Right cardiac atrium (tissue), 5 donors: ENCODE measurements at regions not wholly inside any gene's neighbourhood (a gene's known extent, or its start where the extent isn't known, plus 50 kb on each side); places are given as distances from the start of the nearest gene placed in this dataset.

Experiments
- ATAC-seq, 2 donors: fragments of 200-7000 bp; cut with Tn5 transposase; one replicate each; pipeline versions ENCODE4 v1.8.0 to v1.9.1; 2020; ENCODE audit warnings: moderate library complexity in 2 of 2, mild to moderate bottlenecking in 1 of 2
- DNase-seq, 3 donors: peaks; one replicate each; pipeline ENCODE4 v3.0.0-alpha.2; 2020
- H3K27ac ChIP-seq: one replicate; pipeline ENCODE4 v1.5.1; 2013; ENCODE audit warnings: mild to moderate bottlenecking, low read length, control low read depth, moderate library complexity
- H3K27me3 ChIP-seq: one replicate; pipeline ENCODE4 v1.6.1; 2013; ENCODE audit not compliant: control insufficient read depth, insufficient read depth
- H3K4me1 ChIP-seq: one replicate; pipeline ENCODE4 v1.6.1; 2013; ENCODE audit warnings: low read length; ENCODE audit not compliant: control insufficient read depth, insufficient read depth
- H3K4me3 ChIP-seq: one replicate; pipeline ENCODE4 v1.5.1; 2013; ENCODE audit warnings: low read length, control low read depth
- H3K9me3 ChIP-seq: one replicate; pipeline ENCODE4 v1.6.1; 2013; ENCODE audit warnings: low read length; ENCODE audit not compliant: control insufficient read depth
- WGBS: extraction: QIAGEN DNeasy Blood & Tissue Kit; methylation state at CpG from one replicate; pipeline ENCODE4 v1.1.7; 2013; 5-methylcytosine and 5-hydroxymethylcytosine counted together
- intact Hi-C, 4 donors: fragments of 100-400 bp; cut with DNase I; formaldehyde crosslinking; loops; one replicate each; pipeline versions ENCODE4 v1.11.0 to v1.14.0; 2022 to 2023
- donor health status: healthy with polysubstance abuse.
- donor health status: DM: no; HTN: yes; CAD: no.
- donor health status: DM: no; HTN: no; CAD: no.
- donor health status: DM: no; HTN: yes; CAD: no; lungs with severe emphysema.
- donor health status: DM: yes; HTN: yes; CAD: no.

GRCh38 chr1:88053065-88053464 lies 631.0 kb upstream of the PKN2 start:
- WGBS = 75% methylated on average over 2 of the region's 2 CpGs
- H3K27me3 ChIP-seq = no peaks in the 10 kb centered on the region
- H3K9me3 ChIP-seq = no peaks in the 10 kb centered on the region
- ATAC-seq = no peak
- H3K27ac ChIP-seq = no peak overlapping the region
- no peak for DNase-seq
- H3K4me1 ChIP-seq = no peaks in the 10 kb centered on the region
- intact Hi-C loops = no loop called here
- H3K4me3 ChIP-seq = no peak overlapping the region

- H3K4me3 ChIP-seq = no peak overlapping the region
- intact Hi-C loops = no loop called here
- H3K4me1 ChIP-seq = no peaks in the 10 kb centered on the region
- 79% methylated on average over 3 of the region's 3 CpGs for WGBS
- H3K27ac ChIP-seq = no peak overlapping the region
- DNase-seq = no peak
- no peaks in the 10 kb centered on the region for H3K9me3 ChIP-seq
- ATAC-seq = no peak
- no peaks in the 10 kb centered on the region for H3K27me3 ChIP-seq
Measured at GRCh38 chr1:88056881-88057280, 627.2 kb upstream of the PKN2 start.

GRCh38 chr1:88058205-88058604 lies 625.9 kb upstream of the PKN2 start:
- H3K4me3 ChIP-seq = no peak overlapping the region
- H3K9me3 ChIP-seq = no peaks in the 10 kb centered on the region
- H3K27ac ChIP-seq = no peak overlapping the region
- intact Hi-C loops = no loop called here
- DNase-seq (no peak), ATAC-seq (no peak)
- H3K27me3 ChIP-seq = no peaks in the 10 kb centered on the region
- WGBS = 62% methylated on average over 2 of the region's 2 CpGs
- no peaks in the 10 kb centered on the region for H3K4me1 ChIP-seq

GRCh38 chr1:88060112-88060673 lies 623.9 kb upstream of the PKN2 start:
- H3K4me3 ChIP-seq = no peak overlapping the region
- WGBS = 80% methylated on average over 1 of the region's 1 CpG
- intact Hi-C loops = loop anchor here (10.0 kb wide), 2 partner anchors 735 to 765 kb away; partner anchors contain the start of gene LMO4 (in 3 of the 4)
- DNase-seq (no peak), ATAC-seq (no peak)
- H3K4me1 ChIP-seq = no peaks in the 10 kb centered on the region
- no peaks in the 10 kb centered on the region for H3K9me3 ChIP-seq
- H3K27ac ChIP-seq = no peak overlapping the region
- H3K27me3 ChIP-seq = no peaks in the 10 kb centered on the region

- H3K27ac ChIP-seq = no peak overlapping the region
- H3K4me3 ChIP-seq = no peak overlapping the region
- DNase-seq = peak in 2 of 3 donors; percentile 56 to 63
- ATAC-seq = peak; percentile 57 to 86
- no peaks in the 10 kb centered on the region for H3K27me3 ChIP-seq
- no peaks in the 10 kb centered on the region for H3K4me1 ChIP-seq
- no peaks in the 10 kb centered on the region for H3K9me3 ChIP-seq
- 55% methylated on average over 3 of the region's 3 CpGs for WGBS
- intact Hi-C loops = loop anchor here (10.0 kb wide), 2 partner anchors 736 to 766 kb away; partner anchors contain the start of gene LMO4 (in 3 of the 4)
Measured at GRCh38 chr1:88060750-88061491, 623.2 kb upstream of the PKN2 start.

- Histone ChIP-seq H3K4me3 (no peak overlapping the region), H3K27ac (no peak overlapping the region), H3K27me3 (no peaks in the 10 kb centered on the region), H3K4me1 (no peaks in the 10 kb centered on the region), H3K9me3 (no peaks in the 10 kb centered on the region)
- intact Hi-C loops = loop anchor here (10.0 kb wide), 2 partner anchors 737 to 767 kb away; partner anchors contain the start of gene LMO4 (in 3 of the 4)
- ATAC-seq (peak; percentile 83 to 86), DNase-seq (peak; percentile 40 to 69 (median 49))
Measured at GRCh38 chr1:88061492-88062177, 622.4 kb upstream of the PKN2 start.

- no peak overlapping the region for H3K4me3 ChIP-seq
- H3K9me3 ChIP-seq = no peaks in the 10 kb centered on the region
- DNase-seq (no peak), ATAC-seq (no peak)
- no peaks in the 10 kb centered on the region for H3K27me3 ChIP-seq
- no peak overlapping the region for H3K27ac ChIP-seq
- intact Hi-C loops = loop anchor here (10.0 kb wide), 2 partner anchors 738 to 768 kb away; partner anchors contain the start of gene LMO4 (in 3 of the 4)
- no peaks in the 10 kb centered on the region for H3K4me1 ChIP-seq
- 77% methylated on average over 3 of the region's 3 CpGs for whole genome bisulfite sequencing
Measured at GRCh38 chr1:88062650-88063153, 621.4 kb upstream of the PKN2 start.

GRCh38 chr1:88063605-88064004 lies 620.5 kb upstream of the PKN2 start:
- no peaks in the 10 kb centered on the region for H3K27me3 ChIP-seq
- H3K4me1 ChIP-seq = no peaks in the 10 kb centered on the region
- H3K27ac ChIP-seq = no peak overlapping the region
- DNase-seq (no peak), ATAC-seq (no peak)
- H3K9me3 ChIP-seq = no peaks in the 10 kb centered on the region
- intact Hi-C loops = loop anchor here (10.0 kb wide), 2 partner anchors 739 to 769 kb away; partner anchors contain the start of gene LMO4 (in 3 of the 4)
- no peak overlapping the region for H3K4me3 ChIP-seq
- 57% methylated on average over 2 of the region's 2 CpGs for WGBS

GRCh38 chr1:88068407-88068960 lies 615.6 kb upstream of the PKN2 start:
- Histone ChIP-seq H3K27ac (no peak overlapping the region), H3K9me3 (no peaks in the 10 kb centered on the region), H3K27me3 (no peaks in the 10 kb centered on the region), H3K4me3 (no peak overlapping the region), H3K4me1 (no peaks in the 10 kb centered on the region)
- ATAC-seq (no peak), DNase-seq (no peak)
- intact Hi-C loops = loop anchor here (10.0 kb wide), 2 partner anchors 744 to 774 kb away; partner anchors contain the start of gene LMO4 (in 3 of the 4)
- 82% methylated on average over 5 of the region's 5 CpGs for WGBS

GRCh38 chr1:88070956-88071355 lies 613.1 kb upstream of the PKN2 start:
- ATAC-seq (no peak), DNase-seq (no peak)
- Histone ChIP-seq H3K4me1 (no peaks in the 10 kb centered on the region), H3K9me3 (no peaks in the 10 kb centered on the region), H3K27ac (no peak overlapping the region), H3K4me3 (no peak overlapping the region), H3K27me3 (no peaks in the 10 kb centered on the region)
- 74% methylated on average over 1 of the region's 1 CpG for WGBS
- intact Hi-C loops = no loop called here
